Fibroblast of mammary gland (primary cell): ENCODE measurements at regions not wholly inside any gene's neighbourhood (a gene's known extent, or its start where the extent isn't known, plus 50 kb on each side); places are given as distances from the start of the nearest gene placed in this dataset.

ENCODE experiments used
- DNase-seq: peaks from one replicate; pipeline ENCODE4 v3.0.0-alpha.2; 2010; ENCODE audit warnings: low read depth
- H3K4me3 ChIP-seq: 2 replicates; pipeline ENCODE4 v1.5.1; 2011; ENCODE audit warnings: low read depth, mild to moderate bottlenecking, low read length, moderate library complexity; ENCODE audit not compliant: control insufficient read depth
- TF ChIP-seq, protein P1 (sequence below): conservative IDR thresholded peaks from 2 replicates; pipeline ENCODE4 v1.5.1; 2011; ENCODE audit warnings: low read depth, low read length, inconsistent platforms; ENCODE audit not compliant: control insufficient read depth, insufficient read depth

- TF ChIP-seq, protein P1, sequence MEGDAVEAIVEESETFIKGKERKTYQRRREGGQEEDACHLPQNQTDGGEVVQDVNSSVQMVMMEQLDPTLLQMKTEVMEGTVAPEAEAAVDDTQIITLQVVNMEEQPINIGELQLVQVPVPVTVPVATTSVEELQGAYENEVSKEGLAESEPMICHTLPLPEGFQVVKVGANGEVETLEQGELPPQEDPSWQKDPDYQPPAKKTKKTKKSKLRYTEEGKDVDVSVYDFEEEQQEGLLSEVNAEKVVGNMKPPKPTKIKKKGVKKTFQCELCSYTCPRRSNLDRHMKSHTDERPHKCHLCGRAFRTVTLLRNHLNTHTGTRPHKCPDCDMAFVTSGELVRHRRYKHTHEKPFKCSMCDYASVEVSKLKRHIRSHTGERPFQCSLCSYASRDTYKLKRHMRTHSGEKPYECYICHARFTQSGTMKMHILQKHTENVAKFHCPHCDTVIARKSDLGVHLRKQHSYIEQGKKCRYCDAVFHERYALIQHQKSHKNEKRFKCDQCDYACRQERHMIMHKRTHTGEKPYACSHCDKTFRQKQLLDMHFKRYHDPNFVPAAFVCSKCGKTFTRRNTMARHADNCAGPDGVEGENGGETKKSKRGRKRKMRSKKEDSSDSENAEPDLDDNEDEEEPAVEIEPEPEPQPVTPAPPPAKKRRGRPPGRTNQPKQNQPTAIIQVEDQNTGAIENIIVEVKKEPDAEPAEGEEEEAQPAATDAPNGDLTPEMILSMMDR = no peak
- no peak overlapping the region for H3K4me3 ChIP-seq
- no peak for DNase-seq
These were observed 400.2 kb downstream of the SLITRK5 start for GRCh38 chr13:88071371-88071770.

DNA sequence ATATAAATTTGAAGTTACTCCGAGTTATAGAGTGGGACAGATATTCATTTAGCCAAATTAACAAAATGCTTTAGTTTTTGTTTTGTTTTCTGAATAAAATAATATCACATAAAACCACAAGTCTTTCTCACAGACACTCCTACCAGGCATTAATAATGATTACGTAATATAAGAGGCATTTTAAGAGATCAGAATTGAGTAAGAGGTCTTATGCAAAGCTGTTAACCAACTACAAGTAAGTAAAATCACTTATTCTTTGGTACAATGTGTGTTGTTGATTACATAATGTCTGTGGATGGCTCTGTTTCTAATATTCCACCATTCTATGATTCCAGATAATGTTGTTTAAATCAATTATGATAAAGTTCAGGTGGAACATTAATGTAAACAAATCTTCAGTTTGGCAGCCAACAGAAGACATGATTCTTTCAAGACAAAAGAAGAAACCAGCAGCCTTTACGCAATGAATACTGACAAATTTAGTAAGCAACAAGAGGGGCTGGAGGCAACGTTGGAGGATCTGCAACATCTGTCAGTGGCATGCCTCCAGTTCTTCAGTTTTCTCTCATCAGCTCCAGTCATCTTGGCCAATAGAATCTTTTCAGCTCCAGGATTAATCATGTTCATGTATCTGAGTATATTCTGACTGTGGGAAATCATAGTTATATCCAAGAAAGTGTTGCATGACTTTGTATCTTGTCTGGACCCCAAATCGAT lies 403.8 kb downstream of the SLITRK5 start:
- TF ChIP-seq, protein P1 = no peak
- peak; percentile 52 for DNase-seq
- no peak overlapping the region for H3K4me3 ChIP-seq

GRCh38 chr13:88085036-88085435 lies 413.9 kb downstream of the SLITRK5 start:
- TF ChIP-seq, protein P1 = no peak

GRCh38 chr13:88086577-88086976 lies 415.4 kb downstream of the SLITRK5 start:
- no peak overlapping the region for H3K4me3 ChIP-seq
- TF ChIP-seq, protein P1 = no peak
- DNase-seq = peak; percentile 25

More at GRCh38 chr13:88085036-88085435, 413.9 kb downstream of the SLITRK5 start:
- H3K4me3 ChIP-seq = no peak overlapping the region
- peak; percentile 1 for DNase-seq

DNA sequence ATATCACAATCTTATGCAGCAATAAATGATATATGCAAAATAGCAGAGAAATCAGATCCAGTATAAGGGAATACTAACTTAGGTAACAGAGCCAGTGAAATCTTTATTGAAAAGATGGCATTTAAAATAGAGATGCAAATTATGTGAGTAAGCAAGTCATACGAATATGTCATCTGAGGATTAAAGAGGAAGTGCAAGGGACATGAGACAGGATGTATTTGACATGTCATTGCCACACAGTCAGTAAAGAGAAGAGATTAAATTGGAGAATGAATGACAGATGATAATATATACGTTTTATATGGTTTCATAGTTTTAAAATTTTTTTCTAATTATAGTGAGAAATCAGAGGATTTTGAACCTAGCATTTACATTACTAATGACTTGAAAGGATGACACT lies 426.4 kb downstream of the SLITRK5 start:
- no peak overlapping the region for H3K4me3 ChIP-seq
- TF ChIP-seq, protein P1 = no peak
- no peak for DNase-seq

DNA sequence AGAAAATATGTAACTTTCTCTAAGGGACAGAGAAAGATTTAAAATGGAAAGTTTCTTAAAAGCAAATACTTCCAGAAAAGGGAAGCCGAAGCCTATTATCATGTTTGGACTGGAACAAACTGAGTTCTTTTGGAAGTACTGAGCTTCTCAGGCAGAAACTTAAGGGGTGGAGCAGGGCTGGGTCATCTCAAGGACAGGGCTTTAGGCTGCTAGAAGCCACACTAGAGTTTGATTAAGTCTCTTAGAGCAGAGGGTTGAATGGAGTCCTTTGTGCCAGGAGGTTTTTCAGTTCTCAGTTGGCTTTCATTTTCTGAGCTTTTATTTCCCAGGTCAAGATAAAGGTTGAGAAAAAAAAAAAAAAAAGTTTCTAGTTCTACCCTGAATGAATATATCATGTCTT lies 432.7 kb downstream of the SLITRK5 start:
- DNase-seq = no peak
- TF ChIP-seq, protein P1 = no peak
- H3K4me3 ChIP-seq = no peak overlapping the region
